ENCODE measurements at regions not wholly inside any gene's neighbourhood (a gene's known extent, or its start where the extent isn't known, plus 50 kb on each side); places are given as distances from the start of the nearest gene placed in this dataset.

DNA sequence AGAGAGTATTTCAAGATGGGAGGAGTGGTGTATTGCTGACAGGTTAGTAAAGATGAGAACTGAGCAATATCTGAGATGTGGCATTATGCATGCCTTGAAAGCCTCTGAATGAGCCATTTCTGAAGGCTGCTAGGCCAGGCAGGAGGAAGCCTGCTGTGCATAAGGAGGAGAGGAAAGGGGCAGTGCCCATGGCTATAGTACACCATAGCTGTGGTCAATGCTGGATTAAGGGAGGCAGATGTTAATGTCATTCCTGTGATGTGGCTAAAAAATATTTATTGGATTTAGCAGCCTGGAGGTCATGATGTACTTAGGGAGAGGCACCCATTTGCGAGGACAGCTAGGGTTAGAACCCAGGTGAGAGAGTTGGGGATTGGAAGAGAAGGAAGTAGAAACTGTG lies 130.0 kb upstream of the LNX1 start:
- no peak for DNase-seq (ENCODE audit: insufficient read length, low spot score)
- no peak for TF ChIP-seq CTCF (IDR thresholded peaks at IDR 0.05; ENCODE audit: insufficient read depth, missing control alignments)
- FAIRE-seq, result no peak

DNA sequence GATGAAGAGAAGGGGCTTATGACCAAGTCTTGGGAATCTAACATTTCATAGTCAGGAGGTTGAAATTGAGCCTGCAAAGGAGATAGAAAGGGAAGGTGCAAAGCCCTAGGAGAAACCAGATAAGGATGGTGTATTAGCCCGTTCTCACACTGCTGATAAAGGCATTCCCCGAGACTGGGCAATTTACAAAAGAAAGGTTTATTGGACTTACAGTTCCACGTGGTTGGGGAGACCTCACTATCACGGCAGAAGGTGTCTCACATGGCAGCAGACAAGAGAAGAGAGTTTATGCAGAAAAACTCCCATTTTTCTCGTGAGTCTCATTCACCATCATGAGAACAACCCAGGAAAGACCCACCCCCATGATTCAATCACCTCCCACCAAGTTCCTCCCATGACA lies 129.5 kb upstream of the LNX1 start:
- TF ChIP-seq CTCF (IDR thresholded peaks at IDR 0.05; ENCODE audit: insufficient read depth, missing control alignments), result no peak
- FAIRE-seq, result no peak
- DNase-seq (ENCODE audit: insufficient read length, low spot score), result no peak

DNA sequence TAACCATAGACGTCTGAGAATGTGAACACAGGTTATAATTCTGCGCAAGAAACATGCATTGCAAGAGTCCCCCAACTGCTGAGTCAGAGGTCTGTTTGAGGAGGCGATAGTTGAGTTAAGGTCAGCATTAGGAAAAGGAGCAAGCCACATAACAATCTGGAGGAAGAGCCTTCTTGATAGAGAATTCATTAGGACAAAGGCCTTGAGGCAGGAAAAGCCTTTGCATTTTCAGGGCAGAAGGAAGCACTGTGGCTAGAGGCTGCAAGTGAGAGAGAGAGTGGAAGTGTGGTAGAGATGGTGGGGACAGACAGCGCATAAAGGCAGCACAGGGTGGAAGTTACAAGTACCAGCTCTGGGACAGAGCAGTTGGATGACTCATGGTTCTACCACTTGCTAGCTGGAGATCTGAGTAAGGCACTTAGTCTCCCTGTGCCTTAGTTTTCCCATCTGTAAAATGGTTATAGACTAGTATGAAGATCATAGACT lies 125.8 kb upstream of the LNX1 start:
- TF ChIP-seq CTCF (IDR thresholded peaks at IDR 0.05; ENCODE audit: insufficient read depth, missing control alignments), result no peak
- FAIRE-seq (no peak), DNase-seq (ENCODE audit: insufficient read length, low spot score) (no peak)

DNA sequence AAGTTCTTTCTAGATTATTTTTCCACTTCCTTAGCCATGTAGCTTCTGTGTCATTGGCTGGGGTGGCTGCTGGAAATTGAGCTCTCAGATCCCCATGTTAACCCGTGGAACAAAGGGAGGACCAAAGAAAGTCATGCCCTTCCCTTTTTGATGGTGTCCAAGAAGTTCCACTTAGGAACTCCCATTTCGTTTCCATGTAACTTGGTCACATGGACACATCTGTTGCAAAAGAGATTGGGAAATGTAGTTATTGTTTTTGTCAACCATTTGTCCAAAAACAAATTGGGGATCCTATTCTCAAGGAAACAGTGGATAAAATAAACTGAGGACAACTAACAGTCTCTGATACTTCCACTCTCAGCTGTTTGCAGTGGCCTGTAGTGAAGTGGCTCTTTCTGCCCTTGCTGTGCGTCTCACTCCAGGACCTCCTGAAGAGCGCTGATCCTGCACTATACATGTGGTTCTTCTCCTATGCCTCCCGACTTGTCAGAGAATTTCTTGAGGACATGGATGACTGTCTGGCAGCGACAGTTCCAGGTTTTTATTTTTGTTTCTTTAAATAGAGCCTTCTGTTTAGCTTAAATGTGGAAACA lies 125.3 kb upstream of the LNX1 start:
- TF ChIP-seq CTCF (IDR thresholded peaks at IDR 0.05; ENCODE audit: insufficient read depth, missing control alignments), result no peak
- DNase-seq (ENCODE audit: insufficient read length, low spot score), result no peak
- FAIRE-seq, result no peak

- FAIRE-seq (no peak), DNase-seq (ENCODE audit: insufficient read length, low spot score) (no peak)
- no peak for TF ChIP-seq CTCF (IDR thresholded peaks at IDR 0.05; ENCODE audit: insufficient read depth, missing control alignments)
Observed at GRCh38 chr4:53716011-53716410, 124.7 kb upstream of the LNX1 start.

GRCh38 chr4:53714236-53715140 lies 123.2 kb upstream of the LNX1 start:
- FAIRE-seq, result no peak
- no peak for TF ChIP-seq CTCF (IDR thresholded peaks at IDR 0.05; ENCODE audit: insufficient read depth, missing control alignments)
- DNase-seq (ENCODE audit: insufficient read length, low spot score), result no peak

DNA sequence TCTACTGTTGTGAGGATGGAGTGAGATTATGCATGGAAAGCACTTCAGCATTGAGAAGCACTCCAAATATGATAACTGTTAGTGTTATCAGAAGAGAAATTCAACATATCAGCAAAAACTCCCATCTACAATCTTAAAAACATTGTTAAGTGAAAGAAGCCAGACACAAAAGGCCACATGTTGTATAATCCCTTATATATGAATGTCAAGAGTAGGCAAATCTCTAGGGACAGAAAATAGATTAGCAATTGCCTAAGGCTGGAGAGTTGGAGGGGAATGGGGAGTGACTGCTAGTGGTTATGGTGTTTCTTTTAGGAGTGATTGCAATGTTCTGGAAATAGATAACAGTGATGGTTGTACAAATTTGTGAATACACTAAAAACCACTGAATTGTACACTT lies 122.5 kb upstream of the LNX1 start:
- TF ChIP-seq CTCF (IDR thresholded peaks at IDR 0.05; ENCODE audit: insufficient read depth, missing control alignments), result no peak
- DNase-seq (ENCODE audit: insufficient read length, low spot score) (no peak), FAIRE-seq (no peak)

All from D721Med (cell line).